ENCODE measurements at regions not wholly inside any gene's neighbourhood (a gene's known extent, or its start where the extent isn't known, plus 50 kb on each side); places are given as distances from the start of the nearest gene placed in this dataset.

DNA sequence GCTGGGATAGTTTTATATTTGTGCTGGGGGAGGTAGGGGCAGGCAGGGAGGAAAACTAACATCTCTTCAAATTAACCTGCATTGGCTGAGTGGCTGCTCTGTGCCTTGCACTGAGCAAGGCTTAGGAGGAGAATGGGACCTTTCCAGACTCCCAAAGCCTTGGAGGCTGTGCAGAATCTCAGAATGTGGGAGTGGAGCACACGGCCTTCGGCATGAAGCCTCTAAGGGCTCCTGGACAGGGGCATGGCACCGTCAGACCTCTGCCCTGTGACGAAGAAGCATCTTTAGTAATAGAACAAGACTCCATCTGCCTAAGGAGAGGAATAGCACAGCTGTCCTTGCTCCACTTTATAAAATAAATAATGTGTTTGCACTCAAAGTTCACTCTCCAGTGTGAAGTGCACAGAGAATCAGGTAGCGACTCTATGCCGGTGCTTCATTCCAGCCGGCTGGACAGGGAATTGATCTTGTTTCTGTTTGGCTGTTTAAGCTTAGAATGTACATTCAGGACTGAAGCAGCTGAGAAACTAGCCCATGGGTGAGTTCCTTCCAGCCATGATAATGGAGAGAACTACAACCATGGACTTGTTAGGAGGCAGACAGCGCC, 228.5 kb upstream of the ADAMTS9 start:
- Histone ChIP-seq H3K4me3 (ENCODE audit: insufficient read depth, low read depth, low read length) (no peak overlapping the region), H3K27ac (ENCODE audit: insufficient read depth, low read depth, low read length, poor library complexity, severe bottlenecking) (no peak overlapping the region), H3K36me3 (ENCODE audit: control insufficient read depth, insufficient read depth, low read length) (no peaks in the 10 kb centered on the region), H3K27me3 (ENCODE audit: control insufficient read depth, insufficient read depth, low read length, poor library complexity, severe bottlenecking) (no peaks in the 10 kb centered on the region), H3K4me1 (ENCODE audit: control insufficient read depth, insufficient read depth, low read length) (no peaks in the 10 kb centered on the region), H3K9me3 (ENCODE audit: control insufficient read depth, low read length) (no peaks in the 10 kb centered on the region)
- 85 to 90% methylated on average over 8 of the region's 8 CpGs for WGBS, 2 experiments

DNA sequence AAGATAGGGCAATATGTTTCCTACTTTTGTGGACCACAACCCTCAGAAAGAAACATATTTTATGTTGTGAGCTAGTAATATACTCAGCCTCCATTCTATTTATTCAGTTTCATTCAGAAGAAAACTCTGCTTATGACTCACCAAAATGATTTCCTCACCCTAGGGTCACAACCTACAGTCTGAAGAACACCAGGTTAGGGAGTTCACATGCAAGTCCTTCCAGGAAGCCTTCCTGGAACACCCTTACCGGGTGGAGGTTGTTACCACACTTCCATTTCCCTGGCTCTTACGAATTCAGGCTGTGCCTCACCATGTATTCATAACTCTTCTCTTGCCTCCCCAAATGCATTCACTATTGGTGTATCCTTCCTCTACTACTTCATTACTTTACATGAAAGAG, 228.0 kb upstream of the ADAMTS9 start:
- no peak overlapping the region for H3K27ac ChIP-seq (ENCODE audit: insufficient read depth, low read depth, low read length, poor library complexity, severe bottlenecking)

DNA sequence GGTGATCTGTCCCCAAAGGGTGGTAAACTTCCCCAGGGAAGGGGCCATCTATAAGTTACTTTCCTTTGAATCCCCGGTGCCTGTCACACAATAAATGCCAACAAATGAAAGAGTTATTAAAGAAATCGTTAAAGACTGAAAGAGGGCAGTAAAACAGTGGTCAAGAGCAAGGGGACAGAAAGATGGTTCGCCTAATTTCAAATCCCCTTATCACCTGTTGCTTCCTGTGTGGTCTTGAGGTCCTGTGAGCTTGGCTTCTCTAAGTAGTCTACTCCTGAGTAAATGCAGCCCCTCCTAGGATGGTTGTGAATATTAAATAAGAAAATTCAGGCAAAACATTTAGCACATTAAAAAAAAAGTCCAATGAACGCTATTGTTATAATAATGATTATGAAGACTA, 225.7 kb upstream of the ADAMTS9 start:
- Histone ChIP-seq H3K27ac (ENCODE audit: insufficient read depth, low read depth, low read length, poor library complexity, severe bottlenecking) (no peak overlapping the region), H3K36me3 (ENCODE audit: control insufficient read depth, insufficient read depth, low read length) (no peaks in the 10 kb centered on the region), H3K9me3 (ENCODE audit: control insufficient read depth, low read length) (no peaks in the 10 kb centered on the region), H3K4me1 (ENCODE audit: control insufficient read depth, insufficient read depth, low read length) (peaks cover 8% of the 10 kb centered on the region), H3K27me3 (ENCODE audit: control insufficient read depth, insufficient read depth, low read length, poor library complexity, severe bottlenecking) (no peaks in the 10 kb centered on the region), H3K4me3 (ENCODE audit: insufficient read depth, low read depth, low read length) (no peak overlapping the region)
- whole genome bisulfite sequencing, 2 experiments, result 91 to 100% methylated on average over 3 of the region's 4 CpGs

More for the DNA sequence above, 228.0 kb upstream of the ADAMTS9 start:
- H3K4me3 ChIP-seq (ENCODE audit: insufficient read depth, low read depth, low read length), result no peak overlapping the region
- no peaks in the 10 kb centered on the region for H3K27me3 ChIP-seq (ENCODE audit: control insufficient read depth, insufficient read depth, low read length, poor library complexity, severe bottlenecking)
- no peaks in the 10 kb centered on the region for H3K4me1 ChIP-seq (ENCODE audit: control insufficient read depth, insufficient read depth, low read length)
- 86 to 90% methylated on average over 2 of the region's 2 CpGs for WGBS, 2 experiments
- H3K9me3 ChIP-seq (ENCODE audit: control insufficient read depth, low read length), result no peaks in the 10 kb centered on the region
- H3K36me3 ChIP-seq (ENCODE audit: control insufficient read depth, insufficient read depth, low read length), result no peaks in the 10 kb centered on the region

DNA sequence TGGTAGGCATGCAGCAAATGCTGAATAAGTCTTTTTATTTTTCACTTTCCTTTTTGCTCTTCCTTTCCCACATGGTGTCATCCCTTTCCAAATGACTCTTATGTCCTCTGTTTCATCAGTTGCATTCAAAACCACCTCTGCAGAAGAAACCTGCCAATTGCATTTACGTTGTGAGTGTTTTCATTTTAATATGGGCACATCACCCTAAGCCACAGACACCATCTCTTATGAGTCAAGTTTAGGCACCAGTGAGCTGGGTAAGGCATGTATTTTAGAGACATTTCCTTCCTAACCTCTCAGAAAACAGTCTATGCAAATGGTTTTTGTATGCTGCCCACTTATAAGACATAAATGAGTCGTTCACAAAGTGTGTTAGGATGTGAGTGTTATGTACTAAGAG, 223.3 kb upstream of the ADAMTS9 start:
- Histone ChIP-seq H3K9me3 (ENCODE audit: control insufficient read depth, low read length) (no peaks in the 10 kb centered on the region), H3K4me1 (ENCODE audit: control insufficient read depth, insufficient read depth, low read length) (peaks cover 14% of the 10 kb centered on the region), H3K27ac (ENCODE audit: insufficient read depth, low read depth, low read length, poor library complexity, severe bottlenecking) (no peak overlapping the region), H3K4me3 (ENCODE audit: insufficient read depth, low read depth, low read length) (no peak overlapping the region), H3K36me3 (ENCODE audit: control insufficient read depth, insufficient read depth, low read length) (no peaks in the 10 kb centered on the region), H3K27me3 (ENCODE audit: control insufficient read depth, insufficient read depth, low read length, poor library complexity, severe bottlenecking) (no peaks in the 10 kb centered on the region)
- WGBS, 2 experiments, result 96 to 97% methylated on average over 2 of the region's 2 CpGs

GRCh38 chr3:64909757-64910467, 222.1 kb upstream of the ADAMTS9 start:
- 59 to 68% methylated on average over 4 of the region's 4 CpGs for WGBS, 2 experiments
- Histone ChIP-seq H3K36me3 (ENCODE audit: control insufficient read depth, insufficient read depth, low read length) (no peaks in the 10 kb centered on the region), H3K4me1 (ENCODE audit: control insufficient read depth, insufficient read depth, low read length) (peaks cover 14% of the 10 kb centered on the region), H3K27ac (ENCODE audit: insufficient read depth, low read depth, low read length, poor library complexity, severe bottlenecking) (no peak overlapping the region), H3K27me3 (ENCODE audit: control insufficient read depth, insufficient read depth, low read length, poor library complexity, severe bottlenecking) (no peaks in the 10 kb centered on the region), H3K4me3 (ENCODE audit: insufficient read depth, low read depth, low read length) (no peak overlapping the region), H3K9me3 (ENCODE audit: control insufficient read depth, low read length) (no peaks in the 10 kb centered on the region)

DNA sequence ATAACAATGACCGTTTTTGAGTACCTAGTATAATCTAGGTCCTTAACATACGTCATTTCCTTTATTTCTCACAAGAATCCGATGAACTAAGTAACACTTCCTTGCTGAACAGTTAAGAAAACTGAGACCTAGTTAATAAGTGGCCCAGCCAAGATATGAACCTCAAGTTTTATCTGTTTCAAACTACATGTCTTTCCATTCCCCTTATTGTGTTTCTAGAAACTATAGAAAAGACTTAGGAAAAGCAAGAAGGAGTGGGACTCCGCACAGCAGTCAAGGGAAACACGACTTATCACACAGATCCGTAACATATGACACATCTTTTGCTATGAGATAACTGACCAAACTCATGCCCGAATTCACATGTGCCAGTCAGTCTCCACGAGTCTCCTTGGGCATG, 221.2 kb upstream of the ADAMTS9 start:
- no peaks in the 10 kb centered on the region for H3K9me3 ChIP-seq (ENCODE audit: control insufficient read depth, low read length)
- H3K4me1 ChIP-seq (ENCODE audit: control insufficient read depth, insufficient read depth, low read length), result peaks cover 14% of the 10 kb centered on the region
- no peaks in the 10 kb centered on the region for H3K27me3 ChIP-seq (ENCODE audit: control insufficient read depth, insufficient read depth, low read length, poor library complexity, severe bottlenecking)
- no peak overlapping the region for H3K27ac ChIP-seq (ENCODE audit: insufficient read depth, low read depth, low read length, poor library complexity, severe bottlenecking)
- no peaks in the 10 kb centered on the region for H3K36me3 ChIP-seq (ENCODE audit: control insufficient read depth, insufficient read depth, low read length)
- WGBS, 2 experiments, result 91 to 97% methylated on average over 8 of the region's 8 CpGs
- H3K4me3 ChIP-seq (ENCODE audit: insufficient read depth, low read depth, low read length), result no peak overlapping the region

GRCh38 chr3:64908251-64908685, 220.5 kb upstream of the ADAMTS9 start:
- H3K27ac ChIP-seq (ENCODE audit: insufficient read depth, low read depth, low read length, poor library complexity, severe bottlenecking), result no peak overlapping the region
- no peaks in the 10 kb centered on the region for H3K27me3 ChIP-seq (ENCODE audit: control insufficient read depth, insufficient read depth, low read length, poor library complexity, severe bottlenecking)
- no peaks in the 10 kb centered on the region for H3K36me3 ChIP-seq (ENCODE audit: control insufficient read depth, insufficient read depth, low read length)
- WGBS, 2 experiments, result 76 to 80% methylated on average over 5 of the region's 5 CpGs
- no peaks in the 10 kb centered on the region for H3K9me3 ChIP-seq (ENCODE audit: control insufficient read depth, low read length)
- H3K4me3 ChIP-seq (ENCODE audit: insufficient read depth, low read depth, low read length), result no peak overlapping the region
- H3K4me1 ChIP-seq (ENCODE audit: control insufficient read depth, insufficient read depth, low read length), result peaks cover 14% of the 10 kb centered on the region

DNA sequence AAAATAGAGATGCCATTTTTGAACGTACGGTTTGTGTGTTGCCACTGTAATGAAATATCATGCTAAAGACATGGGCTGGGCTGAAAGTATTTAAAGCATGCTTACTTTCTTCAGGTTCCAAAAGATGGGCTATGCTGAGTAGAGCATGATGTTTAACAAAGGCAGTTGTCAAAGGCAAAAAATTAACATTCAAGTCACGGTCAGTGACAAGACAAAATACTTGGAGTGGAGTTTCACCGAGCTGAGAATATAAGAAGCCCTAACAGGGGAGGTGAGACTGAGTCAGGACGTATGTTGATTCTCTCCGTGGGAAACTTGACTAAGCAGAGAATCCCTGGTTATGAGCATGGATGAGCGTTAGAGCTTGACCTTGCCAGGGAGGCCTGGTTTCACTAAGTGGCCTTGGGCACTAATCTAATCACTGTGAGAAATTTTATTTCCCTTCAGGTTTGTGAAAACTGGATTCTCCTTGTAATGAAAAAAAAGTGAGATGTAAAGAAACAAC, 218.2 kb upstream of the ADAMTS9 start:
- Histone ChIP-seq H3K4me3 (ENCODE audit: insufficient read depth, low read depth, low read length) (no peak overlapping the region), H3K36me3 (ENCODE audit: control insufficient read depth, insufficient read depth, low read length) (no peaks in the 10 kb centered on the region), H3K4me1 (ENCODE audit: control insufficient read depth, insufficient read depth, low read length) (peaks cover 14% of the 10 kb centered on the region), H3K27ac (ENCODE audit: insufficient read depth, low read depth, low read length, poor library complexity, severe bottlenecking) (no peak overlapping the region), H3K9me3 (ENCODE audit: control insufficient read depth, low read length) (no peaks in the 10 kb centered on the region), H3K27me3 (ENCODE audit: control insufficient read depth, insufficient read depth, low read length, poor library complexity, severe bottlenecking) (no peaks in the 10 kb centered on the region)
- WGBS, 2 experiments, result 74 to 76% methylated on average over 7 of the region's 7 CpGs

- H3K27ac ChIP-seq (ENCODE audit: insufficient read depth, low read depth, low read length, poor library complexity, severe bottlenecking), result no peak overlapping the region
- no peak overlapping the region for H3K4me3 ChIP-seq (ENCODE audit: insufficient read depth, low read depth, low read length)
- H3K27me3 ChIP-seq (ENCODE audit: control insufficient read depth, insufficient read depth, low read length, poor library complexity, severe bottlenecking), result no peaks in the 10 kb centered on the region
- no peaks in the 10 kb centered on the region for H3K36me3 ChIP-seq (ENCODE audit: control insufficient read depth, insufficient read depth, low read length)
- peaks cover 2% of the 10 kb centered on the region for H3K4me1 ChIP-seq (ENCODE audit: control insufficient read depth, insufficient read depth, low read length)
- WGBS, 2 experiments, result no CpG with 5 or more reads among the region's 1 CpG
- H3K9me3 ChIP-seq (ENCODE audit: control insufficient read depth, low read length), result no peaks in the 10 kb centered on the region
Measured at GRCh38 chr3:64903006-64903405, 215.2 kb upstream of the ADAMTS9 start.

DNA sequence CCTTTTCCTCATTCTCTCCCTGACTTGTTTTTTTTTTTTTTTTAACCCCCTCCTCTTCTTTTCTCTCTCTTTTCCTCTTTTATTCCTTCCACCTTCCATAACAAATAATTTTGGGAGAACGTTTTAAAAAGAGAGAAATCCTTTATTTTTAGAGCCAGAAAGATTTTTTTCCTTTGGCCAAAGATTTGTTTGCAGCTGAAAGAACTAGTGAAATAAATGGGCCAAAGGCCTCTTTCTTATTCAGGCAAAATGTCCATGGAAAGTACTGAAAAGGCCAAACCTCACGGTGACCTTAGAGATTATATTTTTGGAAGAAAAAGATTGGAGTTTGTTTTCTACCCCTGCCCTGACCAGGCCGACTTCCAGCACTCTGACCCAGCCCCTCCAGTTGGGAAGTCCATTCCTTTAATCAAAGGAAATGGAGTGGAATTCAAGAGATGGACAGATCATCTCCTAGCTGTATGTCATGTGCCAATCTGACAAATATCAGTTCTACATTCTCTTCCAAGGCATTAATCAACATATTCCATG, 214.3 kb upstream of the ADAMTS9 start:
- Histone ChIP-seq H3K36me3 (ENCODE audit: control insufficient read depth, insufficient read depth, low read length) (no peaks in the 10 kb centered on the region), H3K4me3 (ENCODE audit: insufficient read depth, low read depth, low read length) (no peak overlapping the region), H3K4me1 (ENCODE audit: control insufficient read depth, insufficient read depth, low read length) (no peaks in the 10 kb centered on the region), H3K27me3 (ENCODE audit: control insufficient read depth, insufficient read depth, low read length, poor library complexity, severe bottlenecking) (no peaks in the 10 kb centered on the region), H3K9me3 (ENCODE audit: control insufficient read depth, low read length) (no peaks in the 10 kb centered on the region), H3K27ac (ENCODE audit: insufficient read depth, low read depth, low read length, poor library complexity, severe bottlenecking) (no peak overlapping the region)
- WGBS, 2 experiments, result 80 to 87% methylated on average over 3 of the region's 3 CpGs

Data from ectodermal cell (in vitro differentiated cells).